Astrocyte of the cerebellum (primary cell): ENCODE measurements at regions not wholly inside any gene's neighbourhood (a gene's known extent, or its start where the extent isn't known, plus 50 kb on each side); places are given as distances from the start of the nearest gene placed in this dataset.
"Not testable (repeated sequence)": the region's sequence is repeated elsewhere in the genome, so short reads cannot be mapped to it uniquely, and the experiment has no call there.

Experiments used
- DNase-seq: peaks from one replicate; pipeline ENCODE4 v3.0.0-alpha.2; 2011; ENCODE audit warnings: low read depth
- H3K4me3 ChIP-seq: 2 replicates; pipeline ENCODE4 v1.5.1; 2011; ENCODE audit warnings: mild to moderate bottlenecking, low read depth, low read length, moderate library complexity
- in situ Hi-C: cut with HindIII; loops from 2 replicates; pipeline ENCODE4 v1.10.0; 2017; ENCODE audit warnings: low sequenced_read_pairs
- TF ChIP-seq, protein P1 (sequence below): IDR thresholded peaks from 2 replicates; pipeline ENCODE4 v1.5.1; 2012; ENCODE audit warnings: low read length, low read depth, moderate library complexity, mild to moderate bottlenecking; ENCODE audit errors: missing control alignments

DNA sequence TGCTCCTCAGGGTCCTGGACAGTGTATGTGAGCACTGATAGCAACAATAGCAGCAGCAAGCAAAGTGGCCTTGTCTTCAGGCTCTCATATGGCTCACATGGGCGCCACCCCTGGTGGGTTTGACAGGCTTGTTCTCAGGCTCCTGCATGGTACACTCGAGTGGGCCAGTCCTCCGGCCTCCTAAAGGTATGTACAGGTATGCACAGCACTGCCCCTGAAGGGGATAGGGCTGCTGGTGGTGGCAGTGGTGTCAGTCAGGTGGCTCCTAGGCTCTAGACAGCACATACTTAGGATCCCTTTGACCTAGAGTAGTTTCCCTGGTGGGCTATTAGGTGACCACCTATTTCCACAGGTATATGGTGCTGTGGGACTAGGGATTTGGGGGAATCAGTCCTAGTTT lies 79.8 kb downstream of the LGALS9B start:
- in situ Hi-C loops, result not testable (repeated sequence)

DNA sequence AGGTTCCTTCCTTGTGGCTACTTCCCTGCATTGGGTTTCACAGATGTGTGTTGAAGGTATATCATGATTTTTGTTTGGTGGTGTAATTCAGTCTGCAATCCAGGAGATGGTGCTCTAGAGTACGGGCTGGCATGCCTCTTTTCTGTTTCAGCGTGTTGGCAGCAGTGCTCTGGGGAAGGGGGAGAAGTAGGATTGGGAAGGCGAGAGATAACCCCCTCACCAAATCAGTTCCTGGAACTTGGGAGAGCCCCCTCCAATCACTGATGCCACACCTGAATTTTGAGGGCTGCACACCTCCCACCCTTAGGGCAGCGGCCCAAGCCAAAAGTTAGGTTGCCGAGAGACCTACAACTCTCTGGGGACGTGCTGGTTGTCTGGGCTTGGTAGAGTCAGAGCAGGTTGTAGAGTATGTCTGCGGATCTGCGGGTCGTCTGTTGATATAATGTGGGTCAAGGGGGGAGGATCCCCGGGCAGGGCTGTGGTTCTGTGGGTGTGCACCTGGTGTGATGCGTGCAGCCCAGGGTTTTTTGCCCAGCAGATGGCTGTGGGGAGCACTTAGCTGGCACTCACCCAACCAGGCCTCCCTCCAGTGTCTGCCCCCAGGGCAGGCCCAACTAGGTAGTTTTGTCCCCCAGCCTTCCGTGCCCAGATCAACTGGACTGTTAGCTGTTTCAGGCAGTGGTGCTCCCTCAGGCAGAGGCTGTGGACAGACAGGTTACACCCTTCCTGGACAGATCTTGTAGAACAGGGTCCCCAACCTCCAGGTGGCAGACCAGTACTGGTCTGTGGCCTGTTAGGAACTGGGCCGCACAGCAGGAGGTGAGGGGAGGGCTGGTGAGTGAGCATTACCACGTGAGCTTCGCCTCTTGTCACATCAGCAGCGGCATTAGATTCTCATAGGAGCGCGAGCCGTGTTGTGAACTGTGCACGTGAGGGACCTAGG lies 85.7 kb downstream of the LGALS9B start:
- TF ChIP-seq, protein P1, sequence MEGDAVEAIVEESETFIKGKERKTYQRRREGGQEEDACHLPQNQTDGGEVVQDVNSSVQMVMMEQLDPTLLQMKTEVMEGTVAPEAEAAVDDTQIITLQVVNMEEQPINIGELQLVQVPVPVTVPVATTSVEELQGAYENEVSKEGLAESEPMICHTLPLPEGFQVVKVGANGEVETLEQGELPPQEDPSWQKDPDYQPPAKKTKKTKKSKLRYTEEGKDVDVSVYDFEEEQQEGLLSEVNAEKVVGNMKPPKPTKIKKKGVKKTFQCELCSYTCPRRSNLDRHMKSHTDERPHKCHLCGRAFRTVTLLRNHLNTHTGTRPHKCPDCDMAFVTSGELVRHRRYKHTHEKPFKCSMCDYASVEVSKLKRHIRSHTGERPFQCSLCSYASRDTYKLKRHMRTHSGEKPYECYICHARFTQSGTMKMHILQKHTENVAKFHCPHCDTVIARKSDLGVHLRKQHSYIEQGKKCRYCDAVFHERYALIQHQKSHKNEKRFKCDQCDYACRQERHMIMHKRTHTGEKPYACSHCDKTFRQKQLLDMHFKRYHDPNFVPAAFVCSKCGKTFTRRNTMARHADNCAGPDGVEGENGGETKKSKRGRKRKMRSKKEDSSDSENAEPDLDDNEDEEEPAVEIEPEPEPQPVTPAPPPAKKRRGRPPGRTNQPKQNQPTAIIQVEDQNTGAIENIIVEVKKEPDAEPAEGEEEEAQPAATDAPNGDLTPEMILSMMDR, result peak; percentile 50
- in situ Hi-C loops, DNase-seq, H3K4me3 ChIP-seq: not testable (repeated sequence)

More for the DNA sequence above, 79.8 kb downstream of the LGALS9B start:
- DNase-seq, H3K4me3 ChIP-seq: not testable (repeated sequence)

DNA sequence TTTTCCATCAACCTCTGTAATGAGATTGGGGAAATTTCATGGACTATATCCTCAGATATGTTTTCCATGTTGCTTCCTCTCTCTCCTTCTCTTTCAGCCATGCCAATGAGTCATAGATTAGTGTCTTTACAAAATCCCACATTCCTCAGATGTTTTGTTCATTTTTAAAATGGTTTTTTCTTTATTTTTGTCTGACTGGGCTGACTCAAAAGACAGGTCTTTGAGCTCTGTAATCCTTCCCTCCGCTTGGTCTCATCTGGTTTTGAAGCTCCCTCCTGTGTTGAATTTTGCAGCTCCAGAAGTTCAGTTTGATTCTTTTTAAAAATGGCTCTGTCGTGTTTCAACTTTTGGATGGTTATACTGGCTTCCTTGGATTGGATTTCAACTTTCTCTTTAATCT lies 86.7 kb downstream of the LGALS9B start:
- H3K4me3 ChIP-seq, in situ Hi-C loops: not testable (repeated sequence)
- DNase-seq, result peak; percentile 6

DNA sequence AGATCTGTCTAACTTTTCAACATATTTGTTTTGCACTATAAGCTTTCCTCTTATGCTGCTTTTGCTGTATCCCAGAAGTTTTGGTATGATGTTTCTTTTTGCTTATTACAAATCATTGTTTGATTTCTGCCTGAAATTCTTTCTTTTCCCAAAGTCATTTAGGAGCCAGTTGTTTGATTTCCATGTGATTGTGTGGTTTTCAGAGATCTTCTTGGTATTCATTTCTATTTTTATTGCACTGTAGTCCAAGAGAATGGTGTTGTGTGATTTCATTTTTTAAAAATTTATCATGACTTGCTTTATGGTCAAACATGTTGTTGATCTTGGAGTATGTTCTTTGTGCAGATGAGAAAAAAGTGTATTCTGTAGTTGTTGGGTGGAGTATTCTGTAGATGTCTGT lies 88.1 kb downstream of the LGALS9B start:
- H3K4me3 ChIP-seq, in situ Hi-C loops: not testable (repeated sequence)
- DNase-seq, result peak; percentile 8

DNA sequence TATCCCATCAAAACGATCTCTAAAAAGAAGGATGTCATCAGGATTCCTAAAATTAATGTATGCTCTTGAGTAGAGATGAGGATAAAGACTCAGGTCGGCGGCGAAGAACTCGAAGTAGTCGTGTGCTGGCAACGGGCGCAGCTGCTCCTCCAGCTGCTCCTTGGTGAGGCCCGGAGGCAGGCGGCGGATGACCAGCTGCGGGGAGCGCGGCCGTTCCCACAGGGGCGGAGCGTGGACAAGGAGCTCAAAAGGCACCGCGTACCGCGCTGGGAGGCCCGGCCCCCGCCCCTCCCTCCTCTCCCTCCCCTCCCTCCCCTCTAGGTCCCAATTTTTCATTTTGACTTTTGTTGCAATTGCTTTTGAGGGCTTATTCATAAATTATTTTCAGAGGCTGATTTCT lies 90.7 kb downstream of the LGALS9B start:
- DNase-seq, H3K4me3 ChIP-seq, in situ Hi-C loops: not testable (repeated sequence)

DNA sequence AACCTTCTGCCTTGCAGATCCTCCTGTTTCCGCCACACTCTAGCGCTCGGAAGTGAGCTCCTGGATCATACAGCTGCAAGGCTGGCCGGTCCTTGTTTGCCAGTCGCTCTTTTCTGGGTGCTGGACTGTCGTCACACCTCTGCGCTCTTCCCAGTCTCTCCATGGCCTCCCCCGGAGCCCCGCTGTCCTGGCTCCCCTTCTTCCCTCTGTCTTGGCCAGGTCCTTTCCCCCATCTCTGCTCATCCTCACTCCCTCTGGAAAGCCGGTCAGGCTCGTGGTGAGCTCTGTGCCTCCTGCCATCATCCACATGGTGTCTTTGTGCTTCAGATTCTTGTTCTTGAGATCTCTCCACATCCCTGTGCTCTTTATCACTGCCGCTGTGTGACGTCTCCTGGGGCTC lies 91.6 kb downstream of the LGALS9B start:
- H3K4me3 ChIP-seq, DNase-seq, in situ Hi-C loops: not testable (repeated sequence)
